ENCODE measurements at regions not wholly inside any gene's neighbourhood (a gene's known extent, or its start where the extent isn't known, plus 50 kb on each side); places are given as distances from the start of the nearest gene placed in this dataset.
"Not testable (repeated sequence)": the region's sequence is repeated elsewhere in the genome, so short reads cannot be mapped to it uniquely, and the experiment has no call there.

- DNase-seq, result not testable (repeated sequence)
Measured at GRCh38 chr14:98223710-98224109, 1048.3 kb downstream of the BCL11B start.

- no peak for DNase-seq
Measured at GRCh38 chr14:98226411-98226810, 1045.6 kb downstream of the BCL11B start.

- DNase-seq, result no peak
Measured at GRCh38 chr14:98227000-98227726, 1044.8 kb downstream of the BCL11B start.

DNA sequence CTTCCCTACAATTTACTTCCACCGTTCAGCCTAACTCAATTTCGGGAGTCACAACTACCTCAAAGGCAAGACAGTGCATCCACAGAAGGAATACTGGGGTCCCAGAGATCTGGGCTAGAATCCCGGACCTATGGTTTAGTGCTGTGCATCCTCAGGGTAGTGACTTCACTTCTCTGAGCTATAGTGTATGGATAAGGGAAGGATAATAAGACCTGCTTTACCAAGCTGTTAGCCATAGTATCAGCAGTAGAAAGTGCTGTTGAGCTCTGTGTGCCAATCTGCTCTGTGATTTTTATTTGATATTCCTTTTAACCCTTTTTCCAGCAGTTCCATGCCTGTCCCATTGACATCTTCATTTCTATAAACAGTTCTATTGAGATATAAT is 1044.3 kb downstream of the BCL11B start:
- no peak for DNase-seq

DNA sequence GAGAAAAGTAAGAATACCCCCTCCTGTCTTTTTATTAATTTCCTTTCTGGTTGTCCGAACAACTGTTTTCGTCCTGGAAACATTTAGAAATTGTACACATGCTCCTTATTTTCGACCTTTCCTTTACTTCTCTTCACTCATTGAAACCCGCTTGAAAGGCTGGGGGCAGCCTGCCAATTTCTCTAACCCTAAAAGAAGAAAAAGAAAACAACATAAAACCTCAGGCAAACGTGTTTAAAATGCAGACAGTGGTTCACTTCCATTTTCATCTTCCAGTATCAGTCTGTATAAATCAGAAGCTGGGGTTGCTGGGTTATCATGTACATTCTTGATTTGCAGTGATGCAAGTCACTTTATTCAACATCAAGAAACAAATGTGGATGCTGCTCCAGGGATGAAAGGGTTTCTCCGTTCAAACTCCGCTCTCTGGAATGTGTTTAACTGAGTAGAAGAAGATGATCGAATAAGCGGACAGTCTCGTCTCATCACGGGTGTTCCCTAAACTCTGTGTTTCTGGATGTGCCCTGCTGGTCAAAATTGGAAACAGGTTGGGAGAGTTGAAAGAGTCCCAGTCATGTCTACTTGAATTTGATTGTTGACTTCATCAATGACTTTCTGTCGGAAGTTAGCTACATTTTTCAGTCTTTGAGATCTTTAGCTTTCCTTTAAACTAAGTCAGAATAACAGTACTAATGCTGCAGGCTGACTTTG is 1042.2 kb downstream of the BCL11B start:
- DNase-seq, result no peak

GRCh38 chr14:98230411-98230810 is 1041.6 kb downstream of the BCL11B start:
- no peak for DNase-seq

DNA sequence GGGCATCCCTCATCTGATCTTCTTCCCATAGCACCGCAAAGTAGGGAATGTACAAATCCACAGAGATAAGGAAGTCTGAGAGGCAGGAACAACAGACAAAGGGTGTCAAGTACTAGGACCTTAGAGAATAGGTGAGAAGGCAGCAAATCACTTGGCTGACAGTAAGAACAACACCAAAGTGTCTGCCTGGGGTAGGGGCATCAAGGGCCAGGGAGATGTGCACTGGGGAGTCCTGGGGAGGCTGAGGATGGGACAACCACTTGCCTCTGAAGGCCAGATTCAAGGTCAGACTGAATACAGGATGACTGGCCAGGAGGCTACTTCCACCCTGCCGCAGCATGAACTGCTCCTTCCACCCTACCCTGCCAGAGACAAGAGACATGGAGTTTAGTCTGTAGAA is 1040.8 kb downstream of the BCL11B start:
- DNase-seq, result no peak

DNA sequence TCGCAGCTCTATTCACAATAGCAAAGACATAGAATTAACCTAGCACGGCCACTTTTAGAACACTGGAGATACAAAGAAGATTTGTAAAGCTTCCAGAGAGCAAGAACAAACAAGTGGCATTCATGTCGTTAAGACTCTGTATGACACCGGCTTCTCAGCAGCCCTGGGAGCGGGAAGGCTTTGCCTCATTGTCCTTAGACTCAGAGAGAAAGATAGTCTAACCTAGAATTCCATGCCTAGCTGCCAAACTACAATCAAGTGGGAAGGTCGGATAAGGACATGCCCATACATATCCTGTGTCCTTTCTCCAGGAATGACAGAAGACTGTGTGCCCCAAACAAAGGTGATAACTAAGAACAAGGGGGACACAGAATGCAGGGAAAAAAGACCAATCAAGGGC is 1038.3 kb downstream of the BCL11B start:
- no peak for DNase-seq

- no peak for DNase-seq
Measured at GRCh38 chr14:98234208-98234607, 1037.8 kb downstream of the BCL11B start.

DNA sequence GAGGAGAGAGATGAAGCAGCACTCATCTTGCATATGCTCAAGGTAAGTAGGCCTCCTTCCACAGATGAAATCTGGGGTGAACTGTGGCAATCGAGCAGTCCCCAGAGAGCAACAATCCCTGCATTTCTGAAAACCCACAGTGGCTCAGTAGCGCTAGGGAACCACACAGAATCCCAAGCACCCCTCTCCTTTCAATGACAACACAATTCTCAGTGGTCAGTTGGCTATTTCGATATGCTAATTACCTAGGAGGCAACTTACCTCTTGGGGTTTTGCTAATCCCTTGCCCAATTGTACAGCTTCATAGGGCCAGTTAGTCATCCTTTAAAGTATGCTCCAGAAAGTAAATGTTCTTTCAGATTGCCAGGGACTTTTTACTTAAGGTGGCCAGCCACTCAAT is 1035.7 kb downstream of the BCL11B start:
- no peak for DNase-seq

DNA sequence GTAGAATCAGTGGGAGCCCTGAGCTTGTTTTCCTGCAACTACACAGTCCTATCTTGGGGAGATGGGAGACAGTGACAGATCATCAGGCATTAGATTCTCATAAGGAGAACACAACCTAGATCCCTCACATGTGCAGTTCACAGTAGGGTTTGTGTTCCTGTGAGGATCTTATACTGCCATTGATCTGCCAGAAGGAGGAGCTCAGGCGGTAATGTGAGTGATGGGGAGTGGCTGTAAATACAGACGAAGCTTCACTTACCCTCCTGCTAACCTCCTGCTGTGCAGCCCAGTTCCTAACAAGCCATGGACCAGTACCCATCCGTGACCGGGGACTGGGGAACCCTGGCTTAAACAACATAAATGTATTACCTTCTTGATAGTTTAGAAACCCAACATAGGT is 1034.1 kb downstream of the BCL11B start:
- DNase-seq, result no peak

DNA sequence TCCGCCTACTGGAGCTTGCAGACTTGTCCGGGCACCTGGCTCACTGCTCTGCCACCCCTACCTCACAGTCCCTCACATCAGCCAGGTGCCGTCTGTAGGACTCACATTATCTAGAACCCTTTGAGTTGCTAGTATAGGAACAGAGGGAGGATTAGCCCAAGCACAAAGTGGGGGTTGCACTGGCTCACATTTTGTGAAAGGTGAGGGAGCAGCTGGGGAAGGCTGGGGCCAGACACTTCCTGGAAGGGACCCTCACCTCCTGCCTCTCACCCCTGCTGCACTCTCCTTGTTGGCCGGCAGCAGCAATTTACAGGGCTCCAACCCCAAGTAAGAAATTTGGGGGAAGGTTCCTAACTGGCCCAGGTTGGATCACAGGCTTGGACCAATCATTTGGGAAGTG is 1031.6 kb downstream of the BCL11B start:
- DNase-seq, result no peak

DNA sequence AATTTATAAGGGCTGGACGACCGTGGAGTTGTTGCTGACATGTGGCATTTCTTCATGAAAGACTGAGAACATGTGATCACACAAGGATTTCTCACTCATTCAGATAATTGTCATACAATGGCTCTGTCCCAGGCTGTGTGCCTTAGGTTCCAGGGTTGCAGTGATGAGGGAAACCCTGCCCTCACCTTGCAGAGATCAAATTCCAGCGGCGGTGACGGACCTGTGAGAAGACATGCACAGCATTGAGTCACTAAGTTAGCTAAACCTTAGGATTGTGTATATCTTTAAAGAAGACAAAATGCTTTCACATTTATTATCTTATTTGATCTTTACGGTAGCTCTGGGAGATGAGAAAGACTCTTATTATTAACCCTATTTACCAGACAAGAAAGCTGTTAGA is 1029.1 kb downstream of the BCL11B start:
- no peak for DNase-seq

- DNase-seq, result no peak
Measured at GRCh38 chr14:98243332-98243731, 1028.7 kb downstream of the BCL11B start.

GRCh38 chr14:98244162-98244948 is 1027.6 kb downstream of the BCL11B start:
- DNase-seq, result no peak

DNA sequence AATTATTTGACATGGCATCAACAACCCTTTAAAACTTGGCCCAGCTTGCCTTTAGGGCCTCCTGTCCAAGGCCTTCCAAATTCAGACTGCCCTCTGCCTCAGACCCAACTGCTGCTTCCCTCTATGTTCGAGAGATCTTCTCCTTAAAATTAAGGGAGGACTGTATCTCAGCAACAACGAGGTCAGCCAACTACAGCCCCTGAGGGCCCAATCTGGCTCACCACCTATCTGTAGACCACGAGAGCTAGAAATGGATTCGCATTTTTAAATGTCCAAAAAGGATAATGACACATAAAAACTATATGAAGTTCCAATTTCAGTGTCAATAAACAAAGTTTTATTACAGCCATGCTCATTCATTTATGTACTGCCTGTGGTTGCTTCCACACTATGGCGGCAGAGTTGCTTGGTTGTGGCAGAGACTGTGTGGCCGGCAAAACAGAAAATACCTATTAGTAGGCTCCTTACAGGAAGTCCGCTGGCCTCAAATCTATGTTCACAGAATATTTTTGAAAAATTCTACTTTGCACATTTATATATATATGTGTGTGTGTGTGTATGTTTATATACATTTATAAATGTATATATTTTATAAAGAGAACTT is 1026.9 kb downstream of the BCL11B start:
- no peak for DNase-seq

GRCh38 chr14:98249057-98249456 is 1022.9 kb downstream of the BCL11B start:
- no peak for DNase-seq

- no peak for DNase-seq
Measured at GRCh38 chr14:98249476-98249875, 1022.5 kb downstream of the BCL11B start.

DNA sequence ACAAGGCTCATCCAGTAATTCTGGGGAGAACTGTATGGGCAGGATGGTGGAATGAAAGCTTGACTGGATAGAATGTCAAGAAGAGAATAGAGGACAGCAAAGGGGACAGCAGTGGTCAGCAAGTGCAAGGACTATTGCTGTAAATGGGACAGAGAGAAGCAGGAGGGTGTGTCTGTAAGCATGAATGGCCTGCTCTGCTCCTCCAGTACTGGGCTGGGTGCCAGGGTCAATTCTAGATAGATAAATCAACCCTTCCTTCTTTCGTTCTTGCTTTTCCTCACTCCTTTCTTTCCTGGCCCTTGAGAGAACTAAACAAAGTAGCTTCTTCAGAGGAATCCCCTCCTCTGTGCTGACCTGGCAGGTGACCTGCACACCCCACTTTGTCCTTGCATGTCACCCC is 1019.2 kb downstream of the BCL11B start:
- DNase-seq, result no peak

DNA sequence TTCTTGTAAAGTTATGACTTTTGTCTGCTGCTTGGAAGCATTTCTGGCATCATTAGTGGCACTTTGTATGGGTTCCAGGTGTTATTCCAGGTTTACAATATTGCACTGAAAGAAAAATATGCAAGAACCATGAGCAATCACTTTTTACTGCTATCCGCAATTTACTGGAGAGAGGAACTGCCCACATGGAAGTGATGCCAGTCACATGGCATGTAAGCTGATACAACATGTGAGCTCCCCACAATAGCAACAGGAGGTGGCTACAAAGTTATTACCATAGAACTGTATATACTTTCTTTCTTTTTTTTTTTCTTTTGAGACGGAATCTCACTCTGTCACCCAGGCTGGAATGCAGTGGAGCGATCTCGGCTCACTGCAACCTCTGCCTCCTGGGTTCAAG is 1012.1 kb downstream of the BCL11B start:
- no peak for DNase-seq

- DNase-seq, result no peak
Measured at GRCh38 chr14:98262566-98262965, 1009.4 kb downstream of the BCL11B start.

DNA sequence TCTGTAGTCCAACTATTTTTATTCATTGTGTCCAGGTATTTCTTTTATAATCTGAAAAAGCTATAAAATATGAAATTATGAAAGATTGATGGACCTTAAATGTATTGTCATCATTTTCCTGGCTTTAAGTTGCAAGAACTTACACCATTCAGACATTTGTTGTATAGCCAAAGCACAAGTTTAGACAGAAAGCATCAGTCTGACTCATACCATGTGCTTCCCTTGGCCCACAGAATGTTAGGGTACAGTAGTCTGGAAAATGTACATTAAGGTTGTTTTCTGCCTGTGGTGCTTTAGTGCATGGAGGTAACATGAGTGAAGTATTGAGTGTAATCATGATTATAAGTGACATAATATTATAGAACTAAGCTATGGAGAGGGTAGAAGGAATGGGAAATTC is 1002.5 kb downstream of the BCL11B start:
- no peak for DNase-seq

GRCh38 chr14:98270201-98270600 is 1001.8 kb downstream of the BCL11B start:
- DNase-seq, result no peak

- DNase-seq, result no peak
Measured at GRCh38 chr14:98274596-98274995, 997.4 kb downstream of the BCL11B start.

Data from NCI-H2227 treated with DMSO at 0.1 percent for 48 hours (cell line).